Uterus (tissue), 3 donors: ENCODE measurements at regions not wholly inside any gene's neighbourhood (a gene's known extent, or its start where the extent isn't known, plus 50 kb on each side); places are given as distances from the start of the nearest gene placed in this dataset.

ENCODE experiments used
- DNase-seq, 2 donors: peaks; one replicate each; pipeline ENCODE4 v3.0.0-alpha.2; 2019 to 2020
- H3K27ac ChIP-seq, 2 donors: fragments of 200-600 bp; sonication (generic); 1 replicate in 1 of 2; 2 replicates in 1 of 2; pipeline ENCODE4 v1.5.1; 2016 to 2018
- H3K27me3 ChIP-seq, 2 donors: fragments of 200-600 bp; sonication (generic); one replicate each; pipeline ENCODE4 v1.5.1; 2018 to 2019; ENCODE audit warnings: control low read depth in 1 of 2
- H3K36me3 ChIP-seq, 2 donors: fragments of 200-600 bp; sonication (generic); one replicate each; pipeline ENCODE4 v1.5.1; 2019; ENCODE audit warnings: control low read depth in 1 of 2
- H3K4me1 ChIP-seq, 2 donors: fragments of 200-600 bp; sonication (generic); one replicate each; pipeline ENCODE4 v1.5.1; 2018 to 2019; ENCODE audit warnings: control low read depth in 1 of 2
- H3K4me3 ChIP-seq, 2 donors: fragments of 200-600 bp; sonication (generic); 1 replicate in 1 of 2; 2 replicates in 1 of 2; pipeline ENCODE4 v1.5.1; 2018 to 2019; ENCODE audit warnings: mild to moderate bottlenecking in 1 of 2
- H3K9me3 ChIP-seq, 2 donors: fragments of 200-600 bp; sonication (generic); one replicate each; pipeline ENCODE4 v1.5.1; 2019; ENCODE audit warnings: control low read depth in 1 of 2
- POLR2A ChIP-seq, 2 donors: fragments of 450-650 bp; IDR thresholded peaks; one replicate each; pipeline ENCODE4 v1.6.1; 2016; ENCODE audit warnings: antibody characterized with exemption in 2 of 2, mild to moderate bottlenecking in 1 of 2, moderate library complexity in 1 of 2
- intact Hi-C: fragments of 100-400 bp; cut with DNase I; formaldehyde crosslinking; loops from one replicate; pipeline ENCODE4 v1.15.1; 2023; ENCODE audit warnings: low total_unique reads
- TF ChIP-seq, protein P1 (sequence below), 4 experiments: fragments of 200-600 bp in 2 of 4; fragments of 450-650 bp in 2 of 4; sonication (generic) in 2 of 4; IDR thresholded peaks; one replicate each; pipeline ENCODE4 v1.5.1; 2016 to 2019; ENCODE audit warnings: antibody characterized with exemption in 4 of 4, mild to moderate bottlenecking in 2 of 4, moderate library complexity in 1 of 4
- donor health status: DM: yes; HTN: yes; CAD: no.

DNA sequence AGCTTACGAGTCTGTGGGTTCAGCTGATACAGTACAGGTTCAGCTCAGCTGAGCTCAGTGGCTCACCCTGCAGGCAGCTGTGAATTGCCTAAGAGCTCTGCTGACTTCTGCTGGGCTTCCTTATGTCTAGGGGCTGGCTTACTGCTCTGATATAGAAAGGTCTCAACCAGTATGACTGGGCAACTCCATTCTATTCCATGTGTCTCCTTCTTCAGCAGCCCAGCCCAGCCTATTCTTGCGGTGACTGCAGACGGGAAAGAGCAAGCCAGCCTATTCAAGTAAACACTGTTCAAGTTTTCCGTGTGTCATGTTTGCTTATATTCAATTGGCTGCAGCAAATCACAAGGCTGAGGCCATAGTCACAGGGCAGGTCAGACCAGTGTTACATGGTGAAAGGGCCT is 615.4 kb upstream of the ZFP42 start:
- Histone ChIP-seq H3K4me3 (no peak overlapping the region), H3K36me3 (no peaks in the 10 kb centered on the region), H3K27ac (no peak overlapping the region), H3K27me3 (no peaks in the 10 kb centered on the region), H3K9me3 (no peaks in the 10 kb centered on the region), H3K4me1 (no peaks in the 10 kb centered on the region)
- TF ChIP-seq, protein P1, sequence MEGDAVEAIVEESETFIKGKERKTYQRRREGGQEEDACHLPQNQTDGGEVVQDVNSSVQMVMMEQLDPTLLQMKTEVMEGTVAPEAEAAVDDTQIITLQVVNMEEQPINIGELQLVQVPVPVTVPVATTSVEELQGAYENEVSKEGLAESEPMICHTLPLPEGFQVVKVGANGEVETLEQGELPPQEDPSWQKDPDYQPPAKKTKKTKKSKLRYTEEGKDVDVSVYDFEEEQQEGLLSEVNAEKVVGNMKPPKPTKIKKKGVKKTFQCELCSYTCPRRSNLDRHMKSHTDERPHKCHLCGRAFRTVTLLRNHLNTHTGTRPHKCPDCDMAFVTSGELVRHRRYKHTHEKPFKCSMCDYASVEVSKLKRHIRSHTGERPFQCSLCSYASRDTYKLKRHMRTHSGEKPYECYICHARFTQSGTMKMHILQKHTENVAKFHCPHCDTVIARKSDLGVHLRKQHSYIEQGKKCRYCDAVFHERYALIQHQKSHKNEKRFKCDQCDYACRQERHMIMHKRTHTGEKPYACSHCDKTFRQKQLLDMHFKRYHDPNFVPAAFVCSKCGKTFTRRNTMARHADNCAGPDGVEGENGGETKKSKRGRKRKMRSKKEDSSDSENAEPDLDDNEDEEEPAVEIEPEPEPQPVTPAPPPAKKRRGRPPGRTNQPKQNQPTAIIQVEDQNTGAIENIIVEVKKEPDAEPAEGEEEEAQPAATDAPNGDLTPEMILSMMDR (IDR thresholded peaks at IDR 0.05) = no peak
- no peak for TF ChIP-seq POLR2A (IDR thresholded peaks at IDR 0.05)
- intact Hi-C loops = no loop called here
- DNase-seq = no peak

DNA sequence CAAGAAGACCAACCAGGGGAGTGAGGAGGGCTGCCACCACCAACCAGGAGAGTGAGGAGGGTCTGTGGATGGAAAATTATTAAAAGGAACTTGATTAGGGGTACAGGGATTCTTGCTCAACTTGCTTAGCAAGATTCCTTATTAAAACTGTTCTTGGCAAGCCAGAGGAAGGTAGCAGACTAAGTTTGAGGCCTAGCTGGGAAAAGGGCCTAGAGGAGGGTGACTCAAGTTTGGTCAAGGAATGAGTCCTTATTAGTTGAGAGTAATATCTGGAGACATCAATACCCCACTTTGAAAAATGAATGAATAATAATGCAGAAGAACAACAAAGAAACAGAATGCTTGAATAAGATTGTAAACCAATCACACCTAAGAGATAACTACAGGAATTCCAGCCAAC is 612.4 kb upstream of the ZFP42 start:
- no peak overlapping the region for H3K4me3 ChIP-seq
- TF ChIP-seq, protein P1 (IDR thresholded peaks at IDR 0.05) = no peak
- TF ChIP-seq POLR2A (IDR thresholded peaks at IDR 0.05) = no peak
- H3K27me3 ChIP-seq = no peaks in the 10 kb centered on the region
- no peaks in the 10 kb centered on the region for H3K36me3 ChIP-seq
- no peak overlapping the region for H3K27ac ChIP-seq
- H3K4me1 ChIP-seq = no peaks in the 10 kb centered on the region
- no peaks in the 10 kb centered on the region for H3K9me3 ChIP-seq
- DNase-seq = no peak
- intact Hi-C loops = no loop called here

DNA sequence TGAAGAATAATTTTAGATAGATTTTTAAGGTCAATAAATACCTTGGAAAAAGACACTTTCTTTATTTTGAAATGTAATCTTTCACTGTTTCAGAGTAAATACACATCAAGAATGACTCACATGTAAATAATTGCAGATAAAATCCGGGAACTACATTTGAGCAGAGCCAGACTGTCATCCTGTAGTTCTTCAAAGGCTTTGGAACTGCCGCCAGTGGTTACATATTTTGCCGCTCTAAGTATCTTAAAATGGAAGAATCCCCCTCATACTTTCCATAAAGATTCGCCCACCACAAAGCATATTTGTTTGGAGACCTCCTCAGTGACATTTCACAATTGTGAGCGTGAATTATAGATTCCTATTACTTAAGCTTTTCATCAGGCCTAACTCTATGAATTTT is 607.8 kb upstream of the ZFP42 start:
- H3K27me3 ChIP-seq = no peaks in the 10 kb centered on the region
- no peak overlapping the region for H3K27ac ChIP-seq
- no peaks in the 10 kb centered on the region for H3K4me1 ChIP-seq
- H3K4me3 ChIP-seq = no peak overlapping the region
- no peak for DNase-seq
- H3K36me3 ChIP-seq = no peaks in the 10 kb centered on the region
- no peaks in the 10 kb centered on the region for H3K9me3 ChIP-seq
- intact Hi-C loops = no loop called here
- no peak for TF ChIP-seq POLR2A (IDR thresholded peaks at IDR 0.05)
- TF ChIP-seq, protein P1 (IDR thresholded peaks at IDR 0.05) = no peak

DNA sequence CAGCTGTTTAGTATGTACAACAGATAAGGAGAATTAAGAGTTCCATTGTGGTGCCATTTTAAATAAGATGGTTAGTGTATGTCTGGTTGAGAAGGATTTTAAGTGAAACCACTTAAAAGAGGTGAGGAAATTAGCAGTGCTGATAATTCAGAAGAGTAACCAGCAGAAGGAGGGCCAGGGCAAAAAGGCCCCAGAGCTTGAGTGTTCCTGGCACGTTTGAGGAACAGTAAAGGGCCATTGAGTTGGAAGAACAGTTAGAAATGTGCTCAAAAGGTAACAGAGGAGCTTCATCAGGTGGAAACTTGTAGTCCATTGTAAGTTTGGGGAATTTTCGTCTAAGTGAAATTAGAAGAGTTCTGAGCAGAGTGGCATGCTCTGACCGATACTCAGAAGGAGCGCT is 606.2 kb upstream of the ZFP42 start:
- Histone ChIP-seq H3K27ac (no peak overlapping the region), H3K27me3 (no peaks in the 10 kb centered on the region), H3K4me1 (no peaks in the 10 kb centered on the region), H3K36me3 (no peaks in the 10 kb centered on the region), H3K4me3 (no peak overlapping the region), H3K9me3 (no peaks in the 10 kb centered on the region)
- no peak for DNase-seq
- TF ChIP-seq POLR2A (IDR thresholded peaks at IDR 0.05) = no peak
- TF ChIP-seq, protein P1 (IDR thresholded peaks at IDR 0.05) = no peak
- intact Hi-C loops = no loop called here

DNA sequence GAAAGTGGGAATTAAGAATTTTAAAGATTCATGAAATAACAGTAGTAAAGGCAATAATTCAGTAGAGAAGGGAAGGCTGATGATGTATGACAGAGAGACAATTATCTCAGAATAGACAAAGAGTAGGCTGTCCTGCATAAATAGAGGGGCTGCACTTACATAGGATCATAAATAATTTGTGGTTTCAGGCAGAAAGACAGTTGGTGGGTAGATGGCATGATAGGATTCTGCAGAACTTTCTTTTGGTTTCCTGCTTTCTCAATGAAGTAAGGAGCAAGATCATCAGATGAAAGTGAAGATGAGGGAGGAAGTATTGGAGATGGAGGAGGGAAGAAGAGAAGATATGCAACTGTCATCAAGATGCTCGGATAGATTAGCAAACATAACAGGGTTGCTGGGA is 604.9 kb upstream of the ZFP42 start:
- H3K4me3 ChIP-seq = no peak overlapping the region
- no peaks in the 10 kb centered on the region for H3K4me1 ChIP-seq
- no peaks in the 10 kb centered on the region for H3K36me3 ChIP-seq
- intact Hi-C loops = no loop called here
- DNase-seq = no peak
- no peak overlapping the region for H3K27ac ChIP-seq
- no peak for TF ChIP-seq POLR2A (IDR thresholded peaks at IDR 0.05)
- TF ChIP-seq, protein P1 (IDR thresholded peaks at IDR 0.05) = no peak
- no peaks in the 10 kb centered on the region for H3K27me3 ChIP-seq
- H3K9me3 ChIP-seq = no peaks in the 10 kb centered on the region
